GM12878 (cell line): ENCODE measurements at regions not wholly inside any gene's neighbourhood (a gene's known extent, or its start where the extent isn't known, plus 50 kb on each side); places are given as distances from the start of the nearest gene placed in this dataset.

ENCODE experiments used
- BRCA1 ChIP-seq: IDR thresholded peaks from 2 replicates; pipeline ENCODE4 v1.6.1; 2011; ENCODE audit warnings: low read depth, low read length, improper control_type of control experiment
- CHD1 ChIP-seq: IDR thresholded peaks from 2 replicates; pipeline ENCODE4 v1.6.1; 2012; ENCODE audit warnings: low read depth, low read length, improper control_type of control experiment
- NFYB ChIP-seq: IDR thresholded peaks from 2 replicates; pipeline ENCODE4 v1.6.1; 2011; ENCODE audit warnings: low read depth, mild to moderate bottlenecking, low read length, improper control_type of control experiment, moderate library complexity; ENCODE audit not compliant: insufficient read depth
- POU2F2 ChIP-seq: IDR thresholded peaks from 3 replicates; pipeline ENCODE4 v1.6.1; 2011; ENCODE audit warnings: low read depth, mild to moderate bottlenecking, low read length, borderline replicate concordance
- RCOR1 ChIP-seq: conservative IDR thresholded peaks from 2 replicates; pipeline ENCODE4 v1.6.1; 2012; ENCODE audit warnings: low read depth, low read length, improper control_type of control experiment
- SIN3A ChIP-seq: IDR thresholded peaks from 2 replicates; pipeline ENCODE4 v1.6.1; 2012; ENCODE audit warnings: low read depth, low read length, improper control_type of control experiment
- SRF ChIP-seq, 2 experiments: IDR thresholded peaks; 2 replicates each; pipeline ENCODE4 v1.6.1; 2011; ENCODE audit warnings: low read depth in 2 of 2, low read length in 2 of 2, mild to moderate bottlenecking in 1 of 2, moderate library complexity in 1 of 2
- TF ChIP-seq, protein P1 (sequence below), 3 experiments: IDR thresholded peaks in 2 of 3; conservative IDR thresholded peaks in 1 of 3; 2 replicates each; pipeline ENCODE4 v1.5.1; 2011; ENCODE audit warnings: low read depth in 3 of 3, low read length in 3 of 3, mild to moderate bottlenecking in 3 of 3, control low read depth in 2 of 3, moderate library complexity in 2 of 3, inconsistent platforms in 1 of 3, mixed read lengths in 1 of 3; ENCODE audit not compliant: control insufficient read depth in 2 of 3, insufficient read depth in 1 of 3; ENCODE audit errors: extremely low read depth in 1 of 3
- TF ChIP-seq, protein P2 (sequence below): IDR thresholded peaks from 2 replicates; pipeline ENCODE4 v1.6.1; 2012; ENCODE audit warnings: low read depth, low read length, improper control_type of control experiment

DNA sequence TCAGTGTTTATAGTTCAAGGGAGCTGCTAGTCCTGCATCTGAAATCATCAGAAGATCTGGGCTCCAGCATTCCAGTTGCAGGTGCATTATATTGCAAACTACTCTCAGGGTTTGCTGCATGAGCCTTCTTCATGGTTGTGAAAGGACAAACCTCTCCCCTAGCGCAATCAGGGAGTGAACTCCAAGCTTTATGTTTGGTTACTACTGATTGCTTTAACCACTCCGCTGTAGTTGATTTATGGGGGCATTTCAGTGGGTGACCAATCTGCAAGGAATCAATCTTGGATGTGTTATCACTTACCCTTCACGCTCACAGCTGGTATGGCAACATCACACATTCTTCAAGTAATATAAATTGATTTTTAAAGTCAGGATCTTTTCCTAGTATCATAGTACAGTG, 552.1 kb downstream of the SPOCK3 start:
- TF ChIP-seq RCOR1 (no peak), SRF (IDR thresholded peaks at IDR 0.05; ENCODE audit: low read depth in 2 of 2, low read length in 2 of 2) (no peak), SIN3A (no peak), BRCA1 (no peak), CHD1 (no peak), POU2F2 (no peak), NFYB (no peak)
- TF ChIP-seq, protein P1, sequence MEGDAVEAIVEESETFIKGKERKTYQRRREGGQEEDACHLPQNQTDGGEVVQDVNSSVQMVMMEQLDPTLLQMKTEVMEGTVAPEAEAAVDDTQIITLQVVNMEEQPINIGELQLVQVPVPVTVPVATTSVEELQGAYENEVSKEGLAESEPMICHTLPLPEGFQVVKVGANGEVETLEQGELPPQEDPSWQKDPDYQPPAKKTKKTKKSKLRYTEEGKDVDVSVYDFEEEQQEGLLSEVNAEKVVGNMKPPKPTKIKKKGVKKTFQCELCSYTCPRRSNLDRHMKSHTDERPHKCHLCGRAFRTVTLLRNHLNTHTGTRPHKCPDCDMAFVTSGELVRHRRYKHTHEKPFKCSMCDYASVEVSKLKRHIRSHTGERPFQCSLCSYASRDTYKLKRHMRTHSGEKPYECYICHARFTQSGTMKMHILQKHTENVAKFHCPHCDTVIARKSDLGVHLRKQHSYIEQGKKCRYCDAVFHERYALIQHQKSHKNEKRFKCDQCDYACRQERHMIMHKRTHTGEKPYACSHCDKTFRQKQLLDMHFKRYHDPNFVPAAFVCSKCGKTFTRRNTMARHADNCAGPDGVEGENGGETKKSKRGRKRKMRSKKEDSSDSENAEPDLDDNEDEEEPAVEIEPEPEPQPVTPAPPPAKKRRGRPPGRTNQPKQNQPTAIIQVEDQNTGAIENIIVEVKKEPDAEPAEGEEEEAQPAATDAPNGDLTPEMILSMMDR (IDR thresholded peaks at IDR 0.05 in 2 of 3, conservative IDR thresholded peaks at IDR 0.05 in 1 of 3; ENCODE audit: control insufficient read depth in 2 of 3, extremely low read depth in 1 of 3, insufficient read depth in 1 of 3, low read depth in 3 of 3, low read length in 3 of 3), result no peak
- TF ChIP-seq, protein P2, sequence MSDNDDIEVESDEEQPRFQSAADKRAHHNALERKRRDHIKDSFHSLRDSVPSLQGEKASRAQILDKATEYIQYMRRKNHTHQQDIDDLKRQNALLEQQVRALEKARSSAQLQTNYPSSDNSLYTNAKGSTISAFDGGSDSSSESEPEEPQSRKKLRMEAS, result no peak
